IMR-90 (cell line): ENCODE measurements at regions not wholly inside any gene's neighbourhood (a gene's known extent, or its start where the extent isn't known, plus 50 kb on each side); places are given as distances from the start of the nearest gene placed in this dataset.

Experiments
- ATAC-seq: fragments of 200-7000 bp; cut with Tn5 transposase; 2 replicates; pipeline ENCODE4 v1.9.1; 2020; ENCODE audit warnings: low read depth, mild to moderate bottlenecking, moderate library complexity
- BruUV-seq: library from RNA; stranded (reverse); fragments of 400-500 nt; replicated peaks from 2 replicates; lab custom pipeline; 2021; lab: Mats Ljungman, UMichigan
- CTCF ChIA-PET: fragments of 300-600 bp; formaldehyde crosslinking; extraction: SDS; loops from one replicate; lab custom pipeline; 2021; ENCODE audit warnings: antibody characterized with exemption; lab: Yijun Ruan, JAX
- POLR2A ChIA-PET: fragments of 300-600 bp; sonication (Branson Sonifier 250); formaldehyde crosslinking; loops from one replicate; lab custom pipeline; 2022; ENCODE audit warnings: antibody characterized with exemption; ENCODE audit not compliant: unreplicated experiment; lab: Charles Lee
- DNase-seq: peaks from one replicate; pipeline ENCODE4 v3.0.0; 2013
- H2AFZ ChIP-seq: replicated peaks from 2 replicates; pipeline ENCODE3; 2013; ENCODE audit warnings: low read length, mild to moderate bottlenecking; ENCODE audit not compliant: poor library complexity
- H2AK5ac ChIP-seq: 2 replicates; pipeline ENCODE4 v1.6.1; 2013; ENCODE audit warnings: low read depth, low read length, inconsistent platforms
- H2AK9ac ChIP-seq: replicated peaks from 2 replicates; pipeline ENCODE3; 2013; ENCODE audit warnings: mild to moderate bottlenecking, low read depth, low read length, moderate library complexity; ENCODE audit not compliant: poor library complexity
- H2BK120ac ChIP-seq: 2 replicates; pipeline ENCODE4 v1.6.1; 2013; ENCODE audit warnings: low read depth, low read length, inconsistent platforms
- H2BK15ac ChIP-seq: 3 replicates; pipeline ENCODE4 v1.6.1; 2013; ENCODE audit warnings: low read depth, low read length, inconsistent platforms
- H2BK20ac ChIP-seq: 2 replicates; pipeline ENCODE4 v1.6.1; 2013; ENCODE audit warnings: low read depth, mild to moderate bottlenecking, inconsistent platforms, low read length, moderate library complexity
- H2BK5ac ChIP-seq: 2 replicates; pipeline ENCODE4 v1.6.1; 2013; ENCODE audit warnings: mild to moderate bottlenecking, low read depth, low read length, inconsistent platforms; ENCODE audit not compliant: poor library complexity, severe bottlenecking
- H3K14ac ChIP-seq: replicated peaks from 2 replicates; pipeline ENCODE4 v1.6.1; 2013; ENCODE audit warnings: low read depth, low read length, inconsistent platforms
- H3K18ac ChIP-seq: 2 replicates; pipeline ENCODE4 v1.6.1; 2013; ENCODE audit warnings: low read depth, low read length, control low read depth
- H3K23ac ChIP-seq: 2 replicates; pipeline ENCODE4 v1.6.1; 2013; ENCODE audit warnings: low read depth, low read length, inconsistent platforms
- H3K27ac ChIP-seq: 2 replicates; pipeline ENCODE4 v1.5.1; 2013; ENCODE audit warnings: mild to moderate bottlenecking, control low read depth, low read length; ENCODE audit not compliant: insufficient read depth
- H3K27me3 ChIP-seq: 2 replicates; pipeline ENCODE4 v1.6.1; 2013; ENCODE audit warnings: low read length; ENCODE audit not compliant: control insufficient read depth, insufficient read depth
- H3K36me3 ChIP-seq: 2 replicates; pipeline ENCODE4 v1.6.1; 2013; ENCODE audit warnings: low read length, mixed read lengths; ENCODE audit not compliant: control insufficient read depth, insufficient read depth
- H3K4ac ChIP-seq: 2 replicates; pipeline ENCODE4 v1.6.1; 2013; ENCODE audit warnings: low read depth, low read length, inconsistent platforms
- H3K4me1 ChIP-seq: 2 replicates; pipeline ENCODE4 v1.6.1; 2013; ENCODE audit warnings: low read length, mixed read lengths; ENCODE audit not compliant: control insufficient read depth, insufficient read depth
- H3K4me2 ChIP-seq: 2 replicates; pipeline ENCODE4 v1.6.1; 2013; ENCODE audit warnings: low read depth, mild to moderate bottlenecking, control low read depth, low read length, moderate library complexity
- H3K4me3 ChIP-seq: 2 replicates; pipeline ENCODE4 v1.5.1; 2013; ENCODE audit warnings: low read depth, mild to moderate bottlenecking, control low read depth, low read length, moderate library complexity; ENCODE audit not compliant: insufficient read depth
- H3K56ac ChIP-seq: 2 replicates; pipeline ENCODE4 v1.6.1; 2013; ENCODE audit warnings: low read length, inconsistent platforms; ENCODE audit not compliant: insufficient read depth; ENCODE audit errors: extremely low read depth
- H3K79me1 ChIP-seq, 2 experiments: 2 replicates each; pipeline ENCODE4 v1.6.1; 2013; ENCODE audit warnings: low read length in 2 of 2, inconsistent platforms in 1 of 2, low read depth in 1 of 2
- H3K9ac ChIP-seq: 2 replicates; pipeline ENCODE4 v1.6.1; 2013; ENCODE audit warnings: low read depth, low read length, control low read depth
- H3K9me1 ChIP-seq: 2 replicates; pipeline ENCODE4 v1.6.1; 2013; ENCODE audit warnings: low read length, inconsistent platforms; ENCODE audit not compliant: insufficient read depth
- H3K9me3 ChIP-seq: 2 replicates; pipeline ENCODE4 v1.6.1; 2013; ENCODE audit warnings: low read length; ENCODE audit not compliant: control insufficient read depth, insufficient read depth
- H4K20me1 ChIP-seq: 2 replicates; pipeline ENCODE4 v1.6.1; 2013; ENCODE audit warnings: low read length, inconsistent platforms; ENCODE audit not compliant: insufficient read depth
- H4K5ac ChIP-seq: 2 replicates; pipeline ENCODE4 v1.6.1; 2013; ENCODE audit warnings: mild to moderate bottlenecking, low read depth, low read length, control low read depth
- H4K8ac ChIP-seq, 2 experiments: 2 replicates each; pipeline ENCODE4 v1.6.1; 2013; ENCODE audit warnings: low read depth in 2 of 2, low read length in 2 of 2, control low read depth in 1 of 2, inconsistent platforms in 1 of 2
- H4K91ac ChIP-seq: 2 replicates; pipeline ENCODE4 v1.6.1; 2013; ENCODE audit warnings: low read depth, low read length, inconsistent platforms; ENCODE audit not compliant: insufficient read depth
- BHLHE40 ChIP-seq: fragments of 150-350 bp; IDR thresholded peaks from 2 replicates; pipeline ENCODE4 v1.6.1; 2016; ENCODE audit warnings: mild to moderate bottlenecking, low read depth, low read length
- CEBPB ChIP-seq: IDR thresholded peaks from 2 replicates; pipeline ENCODE4 v1.6.1; 2012; ENCODE audit warnings: low read depth, low read length, improper control_type of control experiment
- CHD1 ChIP-seq: IDR thresholded peaks from 2 replicates; pipeline ENCODE4 v1.6.1; 2012; ENCODE audit warnings: low read depth, low read length, improper control_type of control experiment
- ELK1 ChIP-seq: fragments of 150-350 bp; IDR thresholded peaks from 2 replicates; pipeline ENCODE4 v1.6.1; 2016; ENCODE audit warnings: low read depth, mild to moderate bottlenecking, low read length, moderate library complexity, borderline replicate concordance
- FOS ChIP-seq: fragments of 150-350 bp; IDR thresholded peaks from 2 replicates; pipeline ENCODE4 v1.6.1; 2016; ENCODE audit warnings: low read depth, low read length
- MAFK ChIP-seq: IDR thresholded peaks from 2 replicates; pipeline ENCODE4 v1.6.1; 2012; ENCODE audit warnings: low read depth, low read length, improper control_type of control experiment
- MAZ ChIP-seq: IDR thresholded peaks from 2 replicates; pipeline ENCODE4 v1.6.1; 2012; ENCODE audit warnings: low read depth, mild to moderate bottlenecking, low read length, improper control_type of control experiment, moderate library complexity, borderline replicate concordance
- MXI1 ChIP-seq: IDR thresholded peaks from 2 replicates; pipeline ENCODE4 v1.6.1; 2012; ENCODE audit warnings: low read depth, mild to moderate bottlenecking, low read length, moderate library complexity, borderline replicate concordance
- RAD21 ChIP-seq: IDR thresholded peaks from 2 replicates; pipeline ENCODE4 v1.6.1; 2012; ENCODE audit warnings: low read length, improper control_type of control experiment
- RCOR1 ChIP-seq: IDR thresholded peaks from 2 replicates; pipeline ENCODE4 v1.6.1; 2012; ENCODE audit warnings: mild to moderate bottlenecking, low read length, improper control_type of control experiment; ENCODE audit not compliant: insufficient replicate concordance
- WGBS, 2 experiments: methylation state at CpG; one replicate each; pipeline versions ENCODE4 v1.1.5 to v1.1.7; 2013; ENCODE audit warnings: missing lambda C conversion rate in 2 of 2; ENCODE audit not compliant: insufficient read length in 1 of 2; ENCODE audit errors: extremely low coverage in 2 of 2; 5-methylcytosine and 5-hydroxymethylcytosine counted together
- dilution Hi-C: fragments of 300-500 bp; cut with HindIII; formaldehyde crosslinking; loops from one replicate; pipeline ENCODE4 v1.14.3; 2018; ENCODE audit warnings: low sequenced_read_pairs; ENCODE audit not compliant: unreplicated experiment
- in situ Hi-C: fragments of 300-500 bp; cut with MboI; formaldehyde crosslinking; loops from 3 replicates; pipeline ENCODE4 v1.14.3; 2019; ENCODE audit warnings: low sequenced_read_pairs, inconsistent platforms, mixed read lengths
- intact Hi-C: fragments of 100-400 bp; cut with micrococcal nuclease; formaldehyde crosslinking; loops from 2 replicates; pipeline ENCODE4 v1.10.0; 2022
- TF ChIP-seq, protein P1 (sequence below): fragments of 150-350 bp; IDR thresholded peaks from 2 replicates; pipeline ENCODE4 v1.6.1; 2017; ENCODE audit warnings: mild to moderate bottlenecking, antibody characterized with exemption, low read length, low read depth

DNA sequence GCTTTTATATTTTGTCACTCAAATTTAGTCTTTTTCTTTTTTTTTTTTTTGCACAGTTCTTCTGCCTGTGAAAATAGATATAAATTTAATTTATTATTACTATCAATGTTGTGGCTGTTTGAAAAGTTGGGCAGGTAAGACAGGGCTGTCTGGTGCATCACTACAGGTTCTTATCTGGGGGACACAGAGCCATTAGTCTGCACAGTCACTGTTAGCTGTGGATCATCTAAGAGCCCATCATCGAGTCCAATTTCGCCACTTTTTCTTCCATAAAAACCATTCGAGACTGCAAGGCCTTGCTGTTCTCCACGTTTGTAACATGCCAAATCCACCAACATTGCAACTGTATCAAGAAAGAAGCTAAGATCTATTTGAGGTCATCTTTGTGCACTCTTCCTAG is 325.6 kb upstream of the UMPS start:
- no TSS peak for BruUV-seq
- no peak overlapping the region for H3K27ac ChIP-seq
- no peak overlapping the region for H4K5ac ChIP-seq
- H3K4me3 ChIP-seq = no peak overlapping the region
- WGBS, 2 experiments = 94% methylated on average over 3 of the region's 4 CpGs; no CpG with 5 or more reads in 1 of the 2 experiments
- H3K4ac ChIP-seq = no peak overlapping the region
- no peak overlapping the region for H3K4me2 ChIP-seq
- no peak overlapping the region for H3K56ac ChIP-seq
- intact Hi-C loops = no loop called here
- H3K9me1 ChIP-seq = peaks cover 2% of the 10 kb centered on the region; the same call in 1 of the 2 replicates
- H4K91ac ChIP-seq = no peak overlapping the region
- H2BK5ac ChIP-seq = no peak overlapping the region
- H3K9ac ChIP-seq = no peak overlapping the region
- in situ Hi-C loops = no loop called here
- H2AK5ac ChIP-seq = no peak overlapping the region
- no peak for DNase-seq
- H3K4me1 ChIP-seq = peaks cover 6% of the 10 kb centered on the region
- no peaks in the 10 kb centered on the region for H3K36me3 ChIP-seq
- no peak overlapping the region for H3K23ac ChIP-seq
- H2AK9ac ChIP-seq = no peak overlapping the region
- H3K9me3 ChIP-seq = no peaks in the 10 kb centered on the region
- TF ChIP-seq MXI1 (no peak), RCOR1 (no peak), BHLHE40 (no peak), CEBPB (no peak), ELK1 (no peak), RAD21 (no peak), MAFK (no peak), CHD1 (no peak), FOS (no peak), MAZ (no peak)
- TF ChIP-seq, protein P1, sequence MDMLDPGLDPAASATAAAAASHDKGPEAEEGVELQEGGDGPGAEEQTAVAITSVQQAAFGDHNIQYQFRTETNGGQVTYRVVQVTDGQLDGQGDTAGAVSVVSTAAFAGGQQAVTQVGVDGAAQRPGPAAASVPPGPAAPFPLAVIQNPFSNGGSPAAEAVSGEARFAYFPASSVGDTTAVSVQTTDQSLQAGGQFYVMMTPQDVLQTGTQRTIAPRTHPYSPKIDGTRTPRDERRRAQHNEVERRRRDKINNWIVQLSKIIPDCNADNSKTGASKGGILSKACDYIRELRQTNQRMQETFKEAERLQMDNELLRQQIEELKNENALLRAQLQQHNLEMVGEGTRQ = no peak
- no peak overlapping the region for H2BK120ac ChIP-seq
- H2BK15ac ChIP-seq = no peak overlapping the region
- H4K8ac ChIP-seq = no peak overlapping the region
- H3K79me1 ChIP-seq = no peaks in the 10 kb centered on the region
- dilution Hi-C loops = no loop called here
- no peaks in the 10 kb centered on the region for H3K27me3 ChIP-seq
- CTCF ChIA-PET = no interaction called here
- H2AFZ ChIP-seq = no peak overlapping the region
- POLR2A ChIA-PET = no interaction called here
- ATAC-seq = no peak
- H4K20me1 ChIP-seq = no peaks in the 10 kb centered on the region
- H3K18ac ChIP-seq = no peak overlapping the region
- H2BK20ac ChIP-seq = peak overlapping the region; percentile 24; the same call in 1 of the 2 replicates
- no peak overlapping the region for H3K14ac ChIP-seq
